MCF 10A (cell line): ENCODE measurements at regions not wholly inside any gene's neighbourhood (a gene's known extent, or its start where the extent isn't known, plus 50 kb on each side); places are given as distances from the start of the nearest gene placed in this dataset.

ENCODE experiments used
- BruUV-seq: library from RNA; stranded (reverse); fragments of 400-500 nt; replicated peaks from 2 replicates; lab custom pipeline; 2021; lab: Mats Ljungman, UMichigan
- CTCF ChIA-PET: fragments of 300-600 bp; sonication (Branson Sonifier 250); formaldehyde crosslinking; extraction: SDS; loops from one replicate; lab custom pipeline; 2021; ENCODE audit warnings: antibody characterized with exemption, inconsistent platforms; lab: Yijun Ruan, JAX
- POLR2A ChIA-PET: fragments of 300-600, 350-650 bp; sonication (Branson Sonifier 250); formaldehyde crosslinking; extraction: SDS; loops from one replicate; lab custom pipeline; 2020; ENCODE audit warnings: antibody characterized with exemption, inconsistent platforms; lab: Yijun Ruan, JAX
- DNase-seq: peaks from one replicate; pipeline ENCODE4 v3.0.0-alpha.2; 2018; ENCODE audit not compliant: unreplicated experiment
- H3K27ac Mint-ChIP-seq: one replicate; pipeline ENCODE4 v1.8.0; 2022; ENCODE audit warnings: mild to moderate bottlenecking, low read depth, mixed read lengths; ENCODE audit not compliant: unreplicated experiment
- H3K27me3 Mint-ChIP-seq: one replicate; pipeline ENCODE4 v1.8.0; 2022; ENCODE audit warnings: mixed read lengths; ENCODE audit not compliant: insufficient read depth, unreplicated experiment
- H3K36me3 Mint-ChIP-seq: one replicate; pipeline ENCODE4 v1.8.0; 2022; ENCODE audit warnings: mild to moderate bottlenecking, moderate library complexity, mixed read lengths; ENCODE audit not compliant: insufficient read depth, unreplicated experiment
- H3K4me1 Mint-ChIP-seq: one replicate; pipeline ENCODE4 v1.8.0; 2022; ENCODE audit warnings: mixed read lengths; ENCODE audit not compliant: insufficient read depth, unreplicated experiment
- H3K4me3 Mint-ChIP-seq: one replicate; pipeline ENCODE4 v1.8.0; 2022; ENCODE audit warnings: mild to moderate bottlenecking, moderate library complexity, mixed read lengths; ENCODE audit not compliant: unreplicated experiment
- H3K9me3 Mint-ChIP-seq: one replicate; pipeline ENCODE4 v1.8.0; 2022; ENCODE audit warnings: mixed read lengths; ENCODE audit not compliant: unreplicated experiment
- CTCF ChIP-seq: fragments of 200-600 bp; IDR thresholded peaks from one replicate; pipeline ENCODE4 v1.8.0; 2022; ENCODE audit warnings: antibody characterized with exemption, mild to moderate bottlenecking; ENCODE audit not compliant: unreplicated experiment
- intact Hi-C: fragments of 100-400 bp; cut with micrococcal nuclease; formaldehyde crosslinking; loops from 2 replicates; pipeline ENCODE4 v1.14.1; 2022

DNA sequence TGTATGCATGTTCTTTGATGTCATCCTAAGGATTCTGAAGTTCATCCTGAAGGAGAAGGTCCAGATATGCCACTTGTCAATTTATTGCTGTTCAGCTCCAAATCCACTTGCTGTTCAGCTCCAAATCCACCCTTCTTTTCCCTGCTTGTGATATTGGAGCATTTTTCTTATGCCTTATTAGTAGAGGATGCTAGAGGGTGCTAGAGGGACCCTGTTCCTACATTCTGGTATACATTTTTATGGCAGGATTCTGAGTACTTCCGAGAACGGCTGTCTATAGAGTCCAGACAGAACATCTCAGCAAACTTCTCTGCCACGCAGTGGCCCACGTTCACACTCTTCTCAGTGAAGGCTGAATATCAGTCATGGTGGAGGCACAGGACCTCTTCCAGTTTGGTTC, 406.7 kb downstream of the NOVA1 start:
- no TSS peak for BruUV-seq
- H3K27me3 Mint-ChIP-seq: peaks cover 18% of the 10 kb centered on the region

GRCh38 chr14:26190646-26191045, 407.2 kb downstream of the NOVA1 start:
- no peak for TF ChIP-seq CTCF
- H3K36me3 Mint-ChIP-seq: no peaks in the 10 kb centered on the region
- no peaks in the 10 kb centered on the region for H3K4me1 Mint-ChIP-seq
- ChIA-PET POLR2A (no interaction called here), CTCF (interaction anchor here (0.6 kb wide), 1 partner anchor 25 kb away, joined by 3 read pairs; no protein-coding TSS in a partner anchor)
- no peak overlapping the region for H3K27ac Mint-ChIP-seq
- H3K9me3 Mint-ChIP-seq: peaks cover 25% of the 10 kb centered on the region
- no peak for DNase-seq
- H3K27me3 Mint-ChIP-seq: peaks cover 18% of the 10 kb centered on the region
- no peak overlapping the region for H3K4me3 Mint-ChIP-seq
- no TSS peak for BruUV-seq
- intact Hi-C loops: no loop called here

More for the DNA sequence above, 406.7 kb downstream of the NOVA1 start:
- CTCF ChIA-PET: no interaction called here
- no peaks in the 10 kb centered on the region for H3K4me1 Mint-ChIP-seq
- no peak for DNase-seq
- H3K36me3 Mint-ChIP-seq: no peaks in the 10 kb centered on the region
- H3K27ac Mint-ChIP-seq: no peak overlapping the region
- intact Hi-C loops: no loop called here
- peaks cover 25% of the 10 kb centered on the region for H3K9me3 Mint-ChIP-seq
- POLR2A ChIA-PET: no interaction called here
- H3K4me3 Mint-ChIP-seq: no peak overlapping the region
- no peak for TF ChIP-seq CTCF

DNA sequence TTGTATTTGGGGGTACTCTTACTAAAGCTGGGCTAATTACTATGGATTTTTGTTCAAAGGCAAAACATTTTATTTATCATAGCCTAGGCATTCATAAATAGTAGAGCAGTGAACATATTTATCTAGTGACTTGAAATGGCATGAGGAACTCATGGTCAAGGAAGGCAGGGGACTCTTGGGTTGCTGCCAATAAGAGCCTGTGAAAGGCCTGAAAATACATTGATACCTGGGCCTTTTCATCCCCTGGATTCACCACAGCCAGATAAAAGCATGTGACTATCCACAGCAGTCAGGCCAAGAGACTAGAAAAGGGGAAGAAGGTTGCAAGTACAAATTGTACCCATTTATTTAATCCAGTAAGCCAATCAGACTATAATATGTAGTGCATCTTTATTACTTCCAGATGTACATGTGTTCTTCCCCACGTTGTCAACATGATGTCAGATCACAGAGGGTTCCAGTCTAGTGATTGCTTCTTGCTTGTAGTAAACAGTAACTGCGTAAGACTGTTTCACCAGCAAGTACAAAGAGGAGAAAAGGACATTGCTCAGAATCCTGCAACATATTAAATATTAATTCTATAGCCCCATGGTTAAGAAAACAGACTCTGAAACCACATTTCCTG, 409.7 kb downstream of the NOVA1 start:
- no peak overlapping the region for H3K27ac Mint-ChIP-seq
- BruUV-seq: no TSS peak

GRCh38 chr14:26180221-26180620, 417.6 kb downstream of the NOVA1 start:
- Mint-ChIP-seq H3K9me3 (no peaks in the 10 kb centered on the region), H3K36me3 (no peaks in the 10 kb centered on the region), H3K4me3 (no peak overlapping the region), H3K27me3 (peaks cover 16% of the 10 kb centered on the region), H3K4me1 (no peaks in the 10 kb centered on the region), H3K27ac (no peak overlapping the region)
- no peak for DNase-seq
- CTCF ChIA-PET: no interaction called here
- TF ChIP-seq CTCF: no peak
- intact Hi-C loops: no loop called here
- no TSS peak for BruUV-seq
- POLR2A ChIA-PET: no interaction called here

More for the DNA sequence above, 409.7 kb downstream of the NOVA1 start:
- no peak for TF ChIP-seq CTCF
- ChIA-PET CTCF (no interaction called here), POLR2A (interaction anchor here (0.7 kb wide), 1 partner anchor 463 kb away, joined by 3 read pairs; no protein-coding TSS in a partner anchor)
- Mint-ChIP-seq H3K27me3 (peaks cover 26% of the 10 kb centered on the region), H3K9me3 (peaks cover 9% of the 10 kb centered on the region), H3K36me3 (no peaks in the 10 kb centered on the region), H3K4me3 (no peak overlapping the region), H3K4me1 (no peaks in the 10 kb centered on the region)
- intact Hi-C loops: no loop called here
- no peak for DNase-seq
